K562 (cell line): ENCODE measurements at regions not wholly inside any gene's neighbourhood (a gene's known extent, or its start where the extent isn't known, plus 50 kb on each side); places are given as distances from the start of the nearest gene placed in this dataset.
"Not testable (repeated sequence)": the region's sequence is repeated elsewhere in the genome, so short reads cannot be mapped to it uniquely, and the experiment has no call there.

Source experiments
- ATAC-seq: fragments of 200-7000 bp; cut with Tn5 transposase; 3 replicates; pipeline ENCODE4 v1.9.1; 2020; ENCODE audit warnings: moderate library complexity
- BruUV-seq: library from RNA; stranded (reverse); fragments of 400-500 nt; replicated peaks from 2 replicates; lab custom pipeline; 2021; lab: Mats Ljungman, UMichigan
- CTCF ChIA-PET: fragments of 300-600 bp; formaldehyde crosslinking; extraction: SDS; loops from one replicate; lab custom pipeline; 2021; ENCODE audit warnings: low intra/inter-chr PET ratio; lab: Yijun Ruan, JAX
- POLR2A ChIA-PET: fragments of 300-600, 350-650 bp; sonication (Branson Sonifier 250); formaldehyde crosslinking; extraction: SDS; loops from one replicate; lab custom pipeline; 2021; ENCODE audit warnings: antibody characterized with exemption, inconsistent platforms; lab: Yijun Ruan, JAX
- DNase-seq, 4 experiments: peaks; one replicate each; pipeline versions ENCODE4 v3.0.0 to v3.0.0-alpha.2; 2011 to 2018; ENCODE audit warnings: low spot score in 3 of 4, mixed read lengths in 3 of 4; ENCODE audit errors: extremely low read depth in 1 of 4
- FAIRE-seq: peaks from 2 replicates; lab custom pipeline; 2011; peaks lifted over from hg19 to GRCh38; lab: Jason Lieb, UNC
- H2AFZ ChIP-seq: 2 replicates; pipeline ENCODE4 v1.6.0; 2011; ENCODE audit warnings: low read depth, low read length, control low read depth, inconsistent platforms
- H3K27ac ChIP-seq: fragments of 200-600 bp; 3 replicates; pipeline ENCODE4 v1.8.0; 2011; ENCODE audit warnings: low read depth, mild to moderate bottlenecking, control low read depth, inconsistent platforms, low read length, moderate library complexity, mixed read lengths; ENCODE audit errors: extremely low read depth
- H3K27me3 ChIP-seq, 2 experiments: fragments of 300-600 bp in 1 of 2; 2 replicates in 1 of 2; 3 replicates in 1 of 2; pipeline versions ENCODE4 v1.6.0 to v1.8.0; 2011; ENCODE audit warnings: inconsistent platforms in 2 of 2, low read length in 2 of 2, mild to moderate bottlenecking in 1 of 2, mixed read lengths in 1 of 2, moderate library complexity in 1 of 2; ENCODE audit not compliant: control insufficient read depth in 2 of 2, insufficient read depth in 2 of 2
- H3K36me3 ChIP-seq: fragments of 300-600 bp; 3 replicates; pipeline ENCODE4 v1.8.0; 2011; ENCODE audit warnings: mild to moderate bottlenecking, low read length, inconsistent platforms; ENCODE audit not compliant: control insufficient read depth, insufficient read depth
- H3K4me1 ChIP-seq, 2 experiments: fragments of 200-600 bp in 1 of 2; replicated peaks in 1 of 2; 2 replicates in 1 of 2; 3 replicates in 1 of 2; pipeline versions ENCODE4 v1.5.1 to v1.8.0; 2011; ENCODE audit warnings: inconsistent platforms in 2 of 2, low read length in 2 of 2, mild to moderate bottlenecking in 1 of 2, mixed read lengths in 1 of 2, moderate library complexity in 1 of 2; ENCODE audit not compliant: control insufficient read depth in 2 of 2, insufficient read depth in 2 of 2
- H3K4me2 ChIP-seq: 2 replicates; pipeline ENCODE4 v1.6.1; 2011; ENCODE audit warnings: low read length, control low read depth, inconsistent platforms, mixed read lengths; ENCODE audit not compliant: insufficient read depth
- H3K4me3 ChIP-seq: fragments of 200-600 bp; sonication (generic), shearing (Covaris generic); 2 replicates; pipeline ENCODE4 v1.5.1; 2016; ENCODE audit warnings: control low read depth, inconsistent platforms
- H3K79me2 ChIP-seq: fragments of 200-600 bp; 3 replicates; pipeline ENCODE4 v1.8.0; 2011; ENCODE audit warnings: low read length, inconsistent platforms; ENCODE audit not compliant: control insufficient read depth, insufficient read depth
- H3K9ac ChIP-seq, 2 experiments: 2 replicates each; pipeline versions ENCODE4 v1.6.0 to v1.6.1; 2011; ENCODE audit warnings: low read depth in 2 of 2, low read length in 2 of 2, control low read depth in 1 of 2, inconsistent platforms in 1 of 2, mild to moderate bottlenecking in 1 of 2, mixed read lengths in 1 of 2; ENCODE audit not compliant: insufficient read depth in 1 of 2
- H3K9me1 ChIP-seq: one replicate; pipeline ENCODE4 v1.6.0; 2011; ENCODE audit warnings: inconsistent platforms, mild to moderate bottlenecking, low read length, moderate library complexity; ENCODE audit not compliant: control insufficient read depth, insufficient read depth
- H3K9me3 ChIP-seq: replicated peaks from 2 replicates; pipeline ENCODE4 v1.5.1; 2011; ENCODE audit warnings: low read depth, low read length, inconsistent platforms; ENCODE audit not compliant: control insufficient read depth, insufficient read depth
- H4K20me1 ChIP-seq: replicated peaks from 2 replicates; pipeline ENCODE4 v1.6.1; 2011; ENCODE audit warnings: low read length, inconsistent platforms, mixed read lengths; ENCODE audit not compliant: control insufficient read depth, insufficient read depth
- ATF3 ChIP-seq, 2 experiments: fragments of 450-650 bp in 1 of 2; sonication (generic) in 1 of 2; formaldehyde crosslinking in 1 of 2; IDR thresholded peaks in 1 of 2; conservative IDR thresholded peaks in 1 of 2; 2 replicates each; pipeline versions ENCODE4 v1.6.1 to v1.8.1; 2016 to 2023; ENCODE audit warnings: mild to moderate bottlenecking in 2 of 2, moderate library complexity in 2 of 2, inconsistent platforms in 1 of 2, missing genetic modification reagents in 1 of 2
- EP400 ChIP-seq: fragments of 450-650 bp; IDR thresholded peaks from 2 replicates; pipeline ENCODE4 v1.6.1; 2017; ENCODE audit warnings: antibody characterized with exemption, mild to moderate bottlenecking, moderate library complexity
- KAT2B ChIP-seq: IDR thresholded peaks from one replicate; pipeline ENCODE4 v1.6.1; 2012; ENCODE audit warnings: low read depth, mild to moderate bottlenecking, control low read depth, inconsistent platforms, low read length, moderate library complexity
- NEUROD1 ChIP-seq: fragments of 150-350 bp; IDR thresholded peaks from 2 replicates; pipeline ENCODE4 v1.6.1; 2014; ENCODE audit warnings: borderline replicate concordance, low read length, low read depth; ENCODE audit not compliant: partially characterized antibody
- SMARCC2 ChIP-seq: fragments of 450-650 bp; IDR thresholded peaks from 2 replicates; pipeline ENCODE4 v1.6.1; 2017; ENCODE audit warnings: antibody characterized with exemption, moderate library complexity, mild to moderate bottlenecking, low read depth
- ZNF140 ChIP-seq: fragments of 250-450 bp; sonication (Bioruptor Pico); IDR thresholded peaks from 2 replicates; pipeline ENCODE4 v1.8.0; 2021; ENCODE audit warnings: moderate library complexity, mild to moderate bottlenecking, inconsistent platforms
- ZNF175 ChIP-seq: fragments of 200-800 bp; sonication (Bioruptor generic); IDR thresholded peaks from 2 replicates; pipeline ENCODE4 v1.6.1; 2016; ENCODE audit warnings: low read depth, mild to moderate bottlenecking, missing genetic modification characterization, missing compliant biosample characterization
- ZNF24 ChIP-seq: fragments of 450-650 bp; IDR thresholded peaks from 2 replicates; pipeline ENCODE4 v1.6.1; 2016
- ZNF431 ChIP-seq: sonication (generic); formaldehyde crosslinking; IDR thresholded peaks from 2 replicates; pipeline ENCODE4 v1.8.0; 2022; ENCODE audit warnings: mild to moderate bottlenecking, missing genetic modification reagents
- ZNF589 ChIP-seq: fragments of 200-800 bp; sonication (Bioruptor generic); IDR thresholded peaks from 2 replicates; pipeline ENCODE4 v1.6.1; 2016; ENCODE audit warnings: low read depth, missing genetic modification characterization, missing compliant biosample characterization
- WGBS: fragments of 100-300 bp; shearing (Covaris generic); methylation state at CpG from one replicate; pipeline ENCODE4 v1.1.6; 2016; ENCODE audit warnings: low coverage, mixed read lengths; ENCODE audit not compliant: insufficient coverage; ENCODE audit errors: missing lambda C conversion rate; 5-methylcytosine and 5-hydroxymethylcytosine counted together
- in situ Hi-C: fragments of 300-500 bp; cut with MboI; formaldehyde crosslinking; loops from 4 replicates; pipeline ENCODE4 v1.15.0; 2018; ENCODE audit warnings: inconsistent platforms, mixed read lengths
- intact Hi-C: fragments of 100-400 bp; cut with micrococcal nuclease; formaldehyde crosslinking; loops from 2 replicates; pipeline ENCODE4 v1.14.2; 2022

GRCh38 chr16:51231702-51232101 lies 80.6 kb upstream of the SALL1 start (continued):
- no peak for TF ChIP-seq SMARCC2
- no peak for TF ChIP-seq ZNF24
- no peak for TF ChIP-seq KAT2B
- TF ChIP-seq ZNF175 (CRISPR knock-in tag): no peak
- no peak for TF ChIP-seq ZNF140
- no peak for TF ChIP-seq ZNF589 (CRISPR knock-in tag)
- no peak for TF ChIP-seq NEUROD1
- no peak for TF ChIP-seq ZNF431 (CRISPR knock-in tag)
- TF ChIP-seq EP400: no peak
- no peak for TF ChIP-seq ATF3 (IDR thresholded peaks at IDR 0.05)
- TF ChIP-seq ATF3 (CRISPR knock-in tag; conservative IDR thresholded peaks at IDR 0.05): no peak
- TF ChIP-seq, all 486 proteins: peak for 0

- BruUV-seq, intact Hi-C loops, FAIRE-seq: not testable (repeated sequence)
Observed at GRCh38 chr16:51230035-51230434, 79.0 kb upstream of the SALL1 start.

More at GRCh38 chr16:51230035-51230434, 79.0 kb upstream of the SALL1 start:
- H3K79me2 ChIP-seq, POLR2A ChIA-PET, H4K20me1 ChIP-seq, H3K9me3 ChIP-seq, DNase-seq, CTCF ChIA-PET, H2AFZ ChIP-seq, in situ Hi-C loops, H3K36me3 ChIP-seq, H3K4me1 ChIP-seq, H3K9me1 ChIP-seq, H3K27ac ChIP-seq, H3K9ac ChIP-seq, ATAC-seq, H3K4me3 ChIP-seq, H3K4me2 ChIP-seq, H3K27me3 ChIP-seq: not testable (repeated sequence)
- WGBS: 0% methylated on average over 1 of the region's 1 CpG
